GM21529 (cell line): ENCODE measurements at regions not wholly inside any gene's neighbourhood (a gene's known extent, or its start where the extent isn't known, plus 50 kb on each side); places are given as distances from the start of the nearest gene placed in this dataset.

Experiments
- ATAC-seq: cut with Tn5 transposase; IDR thresholded peaks from one replicate; pipeline ENCODE4 v1.9.1; 2021; ENCODE audit not compliant: unreplicated experiment

- no peak for ATAC-seq
These were observed 98.9 kb downstream of the HDGFL1 start for GRCh38 chr6:22668307-22668706.

- ATAC-seq = no peak
These were observed 99.4 kb downstream of the HDGFL1 start for GRCh38 chr6:22668717-22669116.

- no peak for ATAC-seq
These were observed 101.2 kb downstream of the HDGFL1 start for GRCh38 chr6:22670605-22671004.

- no peak for ATAC-seq
These were observed 104.1 kb downstream of the HDGFL1 start for GRCh38 chr6:22673474-22673873.

- ATAC-seq = no peak
These were observed 111.6 kb downstream of the HDGFL1 start for GRCh38 chr6:22680950-22681349.

GRCh38 chr6:22681761-22682160 lies 112.4 kb downstream of the HDGFL1 start:
- ATAC-seq = no peak

- ATAC-seq = no peak
These were observed 113.6 kb downstream of the HDGFL1 start for GRCh38 chr6:22682979-22683378.

- ATAC-seq = no peak
These were observed 121.1 kb downstream of the HDGFL1 start for GRCh38 chr6:22690446-22690845.

- ATAC-seq = no peak
These were observed 124.8 kb downstream of the HDGFL1 start for GRCh38 chr6:22694092-22694724.

- ATAC-seq = no peak
These were observed 127.1 kb downstream of the HDGFL1 start for GRCh38 chr6:22696481-22696880.

GRCh38 chr6:22697306-22697705 lies 127.9 kb downstream of the HDGFL1 start:
- no peak for ATAC-seq

GRCh38 chr6:22699151-22699550 lies 129.8 kb downstream of the HDGFL1 start:
- no peak for ATAC-seq

GRCh38 chr6:22706651-22707050 lies 137.3 kb downstream of the HDGFL1 start:
- no peak for ATAC-seq

- ATAC-seq = no peak
These were observed 139.1 kb downstream of the HDGFL1 start for GRCh38 chr6:22708469-22708868.

- no peak for ATAC-seq
These were observed 140.4 kb downstream of the HDGFL1 start for GRCh38 chr6:22709803-22710202.

- no peak for ATAC-seq
These were observed 147.4 kb downstream of the HDGFL1 start for GRCh38 chr6:22716721-22717120.

- ATAC-seq = no peak
These were observed 148.5 kb downstream of the HDGFL1 start for GRCh38 chr6:22717915-22718314.

- ATAC-seq = no peak
These were observed 153.5 kb downstream of the HDGFL1 start for GRCh38 chr6:22722913-22723312.

- ATAC-seq = no peak
These were observed 157.6 kb downstream of the HDGFL1 start for GRCh38 chr6:22726966-22727365.

GRCh38 chr6:22727710-22728109 lies 158.3 kb downstream of the HDGFL1 start:
- no peak for ATAC-seq

GRCh38 chr6:22732176-22732970 lies 163.0 kb downstream of the HDGFL1 start:
- ATAC-seq = no peak

- ATAC-seq = no peak
These were observed 167.4 kb downstream of the HDGFL1 start for GRCh38 chr6:22736740-22737139.

GRCh38 chr6:22737331-22737730 lies 168.0 kb downstream of the HDGFL1 start:
- no peak for ATAC-seq
